Epidermal melanocyte (primary cell): ENCODE measurements at regions not wholly inside any gene's neighbourhood (a gene's known extent, or its start where the extent isn't known, plus 50 kb on each side); places are given as distances from the start of the nearest gene placed in this dataset.

Experiments
- DNase-seq: peaks from one replicate; pipeline ENCODE4 v3.0.0; 2011; ENCODE audit warnings: low spot score; ENCODE audit not compliant: insufficient read length

DNA sequence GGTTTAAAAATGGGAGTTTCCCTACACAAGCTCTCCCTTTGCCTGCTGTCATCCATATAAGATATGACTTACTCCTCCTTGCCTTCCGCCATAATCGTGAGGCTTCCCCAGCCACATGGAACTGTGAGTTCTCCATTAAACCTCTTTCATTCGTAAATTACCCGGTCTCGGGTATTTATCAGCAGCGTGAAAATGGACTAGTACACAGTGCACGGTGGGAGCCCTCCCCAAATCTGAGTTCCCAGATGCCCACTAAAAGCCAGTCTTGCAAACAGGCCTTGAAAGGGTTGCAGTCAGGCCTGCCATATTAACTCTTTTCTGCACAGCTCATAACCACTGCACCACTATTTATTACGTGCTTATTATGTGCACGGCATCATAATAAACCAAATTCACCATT, 400.9 kb downstream of the PRDM2 start:
- DNase-seq, result no peak

GRCh38 chr1:14102180-14102579, 402.2 kb downstream of the PRDM2 start:
- no peak for DNase-seq

DNA sequence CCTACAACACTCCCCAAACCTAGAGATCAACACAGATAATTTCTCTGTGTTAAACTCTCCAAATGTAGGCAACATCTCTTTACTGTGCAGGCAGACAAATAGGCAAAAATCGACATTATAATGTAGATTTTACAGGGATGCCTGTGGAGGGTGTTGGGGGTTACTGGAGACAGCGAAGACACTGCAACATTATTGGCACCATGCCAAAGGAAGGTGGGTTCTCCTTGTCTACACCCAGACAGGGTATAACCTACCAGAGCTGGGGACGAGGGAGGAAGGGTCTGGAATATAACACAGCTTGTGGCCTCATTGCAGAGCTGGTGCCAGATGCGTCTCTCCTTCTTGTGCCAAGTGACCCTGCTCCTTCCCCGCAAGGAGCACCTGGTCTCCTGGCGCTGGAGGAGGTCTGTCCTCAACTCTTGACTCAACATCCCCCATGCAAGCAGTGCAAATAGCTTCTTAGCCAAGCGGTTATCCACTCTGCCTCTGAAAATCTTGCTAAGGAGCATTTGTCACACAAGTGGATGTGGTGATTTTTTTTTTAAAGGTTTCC, 404.0 kb downstream of the PRDM2 start:
- DNase-seq, result no peak

DNA sequence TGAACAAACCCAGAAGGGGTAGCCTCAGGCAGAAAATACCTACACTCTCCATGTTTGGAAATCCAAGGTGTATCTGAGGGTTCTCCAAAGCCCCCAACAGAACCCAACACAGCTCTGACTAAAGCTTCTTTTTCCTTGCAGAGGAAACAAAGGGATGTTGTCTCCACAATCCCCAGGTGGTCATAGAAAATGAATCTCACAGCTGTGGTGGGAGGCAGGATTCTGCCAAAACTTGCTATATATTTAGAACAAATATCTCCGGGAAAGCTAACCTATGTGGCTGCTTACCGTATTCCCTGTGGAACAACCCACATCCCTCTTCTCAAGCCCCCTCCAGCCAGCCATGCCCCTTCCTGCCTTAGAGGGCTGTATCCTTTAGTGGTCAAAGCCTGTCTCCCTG, 406.1 kb downstream of the PRDM2 start:
- DNase-seq, result no peak

DNA sequence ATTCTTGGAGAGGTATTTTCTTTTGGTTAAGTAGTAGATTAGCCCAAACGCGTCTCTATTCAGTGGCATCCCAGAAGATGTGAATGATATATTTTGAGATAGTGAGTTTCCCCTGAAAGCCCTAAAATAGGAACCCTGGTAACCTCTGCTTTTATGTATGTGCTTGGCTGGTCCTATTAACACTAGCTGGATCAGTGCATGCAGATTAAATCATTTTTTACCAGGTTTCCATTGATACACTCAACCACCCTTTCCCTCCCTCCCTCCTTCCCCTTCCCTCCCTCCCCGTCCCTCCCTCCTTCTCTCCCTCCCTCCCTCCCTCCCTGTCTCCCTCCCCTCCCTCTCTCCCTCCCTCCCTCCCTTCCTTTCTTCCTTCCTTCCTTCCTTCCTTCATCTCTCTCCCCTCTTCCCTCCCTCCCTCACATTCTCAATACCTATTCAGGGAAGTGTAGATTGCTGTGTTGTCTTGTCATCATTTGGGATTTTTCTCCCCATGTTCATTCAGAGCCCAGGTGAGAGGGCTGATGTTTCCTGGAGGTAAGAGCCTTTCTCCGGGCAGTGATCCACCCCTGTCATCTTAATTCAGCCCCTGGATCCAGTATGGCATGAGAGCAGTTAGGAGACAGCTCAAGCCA, 406.8 kb downstream of the PRDM2 start:
- DNase-seq, result no peak

GRCh38 chr1:14108356-14109275, 408.6 kb downstream of the PRDM2 start:
- no peak for DNase-seq

- no peak for DNase-seq
Observed at GRCh38 chr1:14109276-14109635, 409.3 kb downstream of the PRDM2 start.

- DNase-seq, result no peak
Observed at GRCh38 chr1:14110040-14110439, 410.1 kb downstream of the PRDM2 start.

GRCh38 chr1:14111121-14111520, 411.1 kb downstream of the PRDM2 start:
- DNase-seq, result no peak

- no peak for DNase-seq
Observed at GRCh38 chr1:14112613-14113012, 412.6 kb downstream of the PRDM2 start.

GRCh38 chr1:14113271-14113670, 413.3 kb downstream of the PRDM2 start:
- DNase-seq, result no peak

GRCh38 chr1:14113841-14114567, 414.0 kb downstream of the PRDM2 start:
- DNase-seq, result no peak

DNA sequence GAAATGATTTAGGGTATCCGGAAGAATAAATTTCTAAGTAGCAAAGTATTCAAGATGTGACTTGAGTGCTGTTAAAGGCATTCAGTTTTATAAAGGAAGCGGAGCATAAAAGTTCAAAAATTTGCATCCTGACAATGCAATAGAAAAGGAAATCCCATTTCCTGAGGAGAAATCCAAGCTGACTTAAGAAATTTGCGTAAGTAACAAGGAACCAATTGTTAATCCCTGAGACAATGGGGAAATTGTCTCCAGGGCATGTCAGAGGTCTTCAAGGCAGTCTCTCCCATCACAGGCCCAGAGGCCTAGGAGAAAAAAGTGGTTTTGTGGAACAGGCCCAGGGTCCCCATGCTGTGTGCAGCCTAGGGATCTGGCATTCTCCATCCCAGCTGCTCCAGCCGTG, 416.0 kb downstream of the PRDM2 start:
- DNase-seq, result no peak

DNA sequence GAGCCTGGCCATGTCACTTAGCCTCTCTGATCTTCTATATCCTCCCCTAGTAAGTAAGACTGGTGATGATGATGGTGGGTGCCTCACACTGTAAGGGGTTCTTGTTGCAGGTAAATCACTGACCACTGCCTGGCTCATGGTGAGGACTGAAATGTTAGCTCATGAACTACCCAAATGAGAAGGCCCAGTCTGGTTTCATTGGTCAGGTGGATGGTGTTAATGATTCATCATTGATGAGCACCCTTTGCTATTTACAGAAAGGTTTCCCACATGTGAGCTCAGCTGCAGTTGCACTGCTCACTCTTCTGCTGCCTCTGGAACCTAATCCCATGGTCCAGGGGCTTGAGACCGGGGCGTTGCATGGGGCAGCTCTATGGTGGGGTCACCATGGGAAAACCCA, 417.7 kb downstream of the PRDM2 start:
- no peak for DNase-seq

DNA sequence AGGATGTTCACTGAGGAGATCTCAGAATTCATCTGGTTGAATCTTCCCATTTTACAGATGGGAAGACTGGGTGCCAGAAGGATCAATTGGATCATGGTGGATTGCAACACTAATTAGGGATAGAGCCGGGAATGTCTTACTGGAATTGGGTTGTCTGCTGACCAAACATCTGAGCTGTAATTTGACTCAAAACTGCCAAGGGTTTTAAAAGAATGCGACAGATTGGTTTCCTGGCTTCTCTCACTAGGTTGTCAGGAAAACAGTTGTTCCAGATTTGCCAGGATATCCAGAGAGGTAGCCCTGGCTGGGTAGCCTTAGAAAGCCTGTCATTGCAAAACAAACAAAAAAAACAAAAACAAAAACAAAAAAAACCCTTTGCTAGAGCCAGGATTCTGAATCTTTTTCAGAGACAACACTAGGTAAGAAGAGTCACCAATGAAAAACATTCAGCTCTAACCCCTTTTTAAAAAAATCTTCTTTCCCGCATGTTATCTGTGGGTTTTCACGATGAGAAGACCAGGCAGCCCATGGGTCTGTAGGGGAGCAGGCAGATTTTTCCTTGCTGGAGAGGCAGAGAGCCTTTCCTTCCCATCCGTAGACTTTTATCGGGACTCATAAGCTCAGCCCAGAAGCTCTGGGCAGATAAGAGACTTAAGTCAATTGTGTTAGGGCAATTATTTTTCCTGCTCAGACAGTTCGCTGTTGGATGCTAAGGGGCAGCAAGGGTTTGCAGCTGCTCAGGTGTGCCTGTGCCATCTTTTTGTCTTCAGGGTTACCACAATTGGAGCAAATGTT, 418.9 kb downstream of the PRDM2 start:
- DNase-seq, result no peak

DNA sequence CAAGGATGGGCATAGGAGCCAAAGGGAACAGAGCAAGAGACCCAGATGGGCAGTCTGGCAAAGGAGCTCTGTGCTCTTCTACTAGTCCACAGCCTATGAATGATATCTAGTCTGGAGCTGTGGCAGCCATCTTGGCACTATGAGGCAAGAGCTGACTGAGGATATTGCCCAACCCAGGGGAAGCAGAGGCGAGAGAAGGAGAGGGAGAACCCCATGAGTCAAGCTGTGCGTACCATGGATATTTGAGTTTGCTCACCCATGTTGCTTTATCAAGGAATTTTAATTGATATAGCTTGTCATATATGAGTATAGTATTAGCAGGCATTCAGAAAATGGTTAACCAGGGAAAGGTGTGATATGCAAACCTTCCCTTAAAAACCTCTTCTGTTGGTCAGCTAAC, 420.9 kb downstream of the PRDM2 start:
- DNase-seq, result no peak

GRCh38 chr1:14128096-14128495, 428.1 kb downstream of the PRDM2 start:
- DNase-seq, result no peak

- DNase-seq, result no peak
Observed at GRCh38 chr1:14129009-14129408, 429.0 kb downstream of the PRDM2 start.

DNA sequence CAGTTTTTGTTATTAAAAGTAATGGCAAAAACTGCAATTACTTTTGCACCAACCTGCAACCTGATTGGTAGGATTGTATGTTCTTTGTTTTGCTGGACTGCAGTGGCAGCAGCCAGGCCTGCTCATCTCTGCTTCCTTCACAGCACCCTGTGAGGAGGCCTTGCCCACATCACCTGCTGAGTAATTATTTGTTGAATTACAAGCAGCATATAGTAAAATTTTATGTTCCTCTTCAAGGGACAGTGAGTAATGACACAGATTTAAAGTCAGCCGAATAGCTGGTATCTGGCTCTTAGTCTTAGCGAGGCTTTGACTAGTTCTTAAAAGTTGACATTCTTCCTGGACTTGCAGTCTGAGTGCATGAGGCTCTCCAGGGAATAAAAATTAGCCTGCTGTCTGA, 435.1 kb downstream of the PRDM2 start:
- DNase-seq, result no peak

- no peak for DNase-seq
Observed at GRCh38 chr1:14136152-14136763, 436.3 kb downstream of the PRDM2 start.

- no peak for DNase-seq
Observed at GRCh38 chr1:14136881-14137280, 436.9 kb downstream of the PRDM2 start.
